ENCODE measurements at regions not wholly inside any gene's neighbourhood (a gene's known extent, or its start where the extent isn't known, plus 50 kb on each side); places are given as distances from the start of the nearest gene placed in this dataset.
A peak's percentile ranks its signal among the peaks of the same experiment; 100 is the strongest.

DNA sequence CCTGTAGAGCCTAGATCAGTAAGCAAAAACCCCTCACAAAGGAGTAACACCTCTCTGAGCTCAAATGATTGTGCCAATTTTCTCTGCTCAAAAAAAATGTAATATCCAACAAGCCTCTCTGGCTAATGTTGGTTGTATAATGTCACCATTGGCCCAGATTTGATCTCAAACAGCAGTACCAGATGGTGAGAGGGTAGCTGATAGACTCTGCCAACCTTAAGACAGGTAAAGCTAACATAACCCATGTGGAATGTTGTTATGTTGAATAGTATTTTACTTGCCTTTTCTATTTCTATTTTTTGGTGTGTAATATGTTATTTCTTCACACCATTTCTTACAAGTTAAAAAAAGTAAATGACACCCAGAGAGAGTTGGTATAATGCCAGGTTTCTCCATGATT lies 166.7 kb upstream of the GUCY1A2 start:
- H3K27me3 ChIP-seq: no peaks in the 10 kb centered on the region
- H3K27ac ChIP-seq: no peak overlapping the region
- H3K36me3 ChIP-seq: no peaks in the 10 kb centered on the region
- H3K4me3 ChIP-seq: no peak overlapping the region
- no peaks in the 10 kb centered on the region for H3K9me3 ChIP-seq (replicated peaks)
- H3K4me1 ChIP-seq: no peaks in the 10 kb centered on the region
- DNase-seq: no peak

DNA sequence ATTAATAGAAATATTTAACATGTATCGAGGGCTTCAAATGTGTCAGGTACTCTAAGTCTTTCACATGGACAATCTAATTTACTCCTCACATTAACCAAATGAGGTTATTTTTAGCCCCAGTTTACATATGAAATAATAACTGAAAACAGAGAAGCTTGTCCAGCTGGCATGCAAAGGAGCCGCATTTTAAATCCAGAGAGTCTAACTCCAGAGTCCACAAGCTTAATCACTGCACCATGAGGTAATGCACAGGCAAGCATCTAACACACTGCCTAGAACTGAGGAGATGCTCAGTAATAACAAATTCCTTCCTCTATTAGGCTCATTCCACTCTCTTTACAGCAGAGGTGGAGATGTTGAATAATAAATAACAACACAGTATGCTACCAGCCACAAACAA lies 165.7 kb upstream of the GUCY1A2 start:
- Histone ChIP-seq H3K27ac (no peak overlapping the region), H3K4me3 (no peak overlapping the region), H3K4me1 (no peaks in the 10 kb centered on the region; the same call in 1 of the 2 replicates), H3K36me3 (no peaks in the 10 kb centered on the region), H3K27me3 (no peaks in the 10 kb centered on the region), H3K9me3 (replicated peaks) (no peaks in the 10 kb centered on the region)
- DNase-seq: no peak

DNA sequence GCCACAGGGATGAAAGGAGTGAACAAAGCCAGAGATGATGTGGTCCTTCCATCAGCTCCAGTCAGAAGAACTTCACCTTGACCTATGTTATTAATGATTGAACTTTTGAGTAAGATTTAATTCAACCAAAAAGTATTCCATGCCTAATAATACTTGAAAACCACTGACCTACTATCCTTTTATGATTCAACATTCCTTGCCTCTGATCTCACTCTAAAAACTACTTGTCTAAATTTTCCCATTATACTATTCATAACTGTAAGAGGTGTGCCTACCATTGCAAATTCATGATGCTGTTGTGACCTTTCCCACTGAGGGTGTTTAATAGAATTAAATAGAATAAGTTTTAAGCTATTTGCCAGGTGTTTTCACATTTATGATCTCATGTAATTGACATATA lies 164.7 kb upstream of the GUCY1A2 start:
- Histone ChIP-seq H3K27me3 (no peaks in the 10 kb centered on the region), H3K9me3 (replicated peaks) (no peaks in the 10 kb centered on the region), H3K4me1 (no peaks in the 10 kb centered on the region; the same call in 1 of the 2 replicates), H3K36me3 (no peaks in the 10 kb centered on the region), H3K27ac (no peak overlapping the region), H3K4me3 (no peak overlapping the region)
- no peak for DNase-seq

DNA sequence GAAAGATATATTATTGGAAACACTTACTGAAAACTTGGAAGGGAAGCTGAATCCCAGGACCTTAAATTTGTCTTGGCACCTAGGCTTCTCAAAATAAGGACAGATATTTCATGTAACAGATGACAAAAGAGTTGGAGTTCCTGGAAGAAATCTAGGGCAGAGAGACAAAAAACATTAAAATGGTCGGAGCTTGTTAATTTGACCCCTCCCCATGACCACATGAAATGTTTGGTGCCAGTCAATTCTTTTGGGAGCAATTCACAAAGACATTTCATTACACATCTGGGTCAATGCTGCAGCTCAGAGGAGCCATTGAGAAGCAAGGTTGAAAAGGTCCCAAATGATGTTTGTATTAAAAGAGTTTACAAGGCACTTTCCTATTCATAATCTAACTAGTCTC lies 162.0 kb upstream of the GUCY1A2 start:
- H3K9me3 ChIP-seq (replicated peaks): no peaks in the 10 kb centered on the region
- H3K4me3 ChIP-seq: no peak overlapping the region
- H3K27ac ChIP-seq: no peak overlapping the region
- DNase-seq: no peak
- H3K36me3 ChIP-seq: no peaks in the 10 kb centered on the region
- H3K27me3 ChIP-seq: no peaks in the 10 kb centered on the region
- H3K4me1 ChIP-seq: no peaks in the 10 kb centered on the region; the same call in 1 of the 2 replicates

DNA sequence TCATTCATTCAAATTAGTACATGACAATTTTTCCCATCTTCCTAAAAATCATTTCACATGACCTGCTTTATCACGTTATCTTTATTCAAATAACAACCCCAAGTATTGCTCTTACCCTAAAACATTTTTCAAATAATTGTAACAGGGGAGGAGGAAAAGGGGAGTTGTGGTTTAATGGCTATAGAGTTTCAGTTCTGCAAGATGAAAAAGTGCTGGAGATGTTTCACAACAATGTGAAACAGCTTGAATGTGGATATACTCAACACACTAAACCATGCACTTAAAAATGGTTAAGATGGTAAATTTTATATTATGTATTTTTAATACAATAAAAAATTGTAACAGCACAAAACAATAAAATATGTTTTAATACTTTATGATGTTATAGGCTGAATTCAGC lies 161.6 kb upstream of the GUCY1A2 start:
- no peaks in the 10 kb centered on the region for H3K27me3 ChIP-seq
- H3K27ac ChIP-seq: no peak overlapping the region
- H3K36me3 ChIP-seq: no peaks in the 10 kb centered on the region
- H3K4me1 ChIP-seq: no peaks in the 10 kb centered on the region; the same call in 1 of the 2 replicates
- no peaks in the 10 kb centered on the region for H3K9me3 ChIP-seq (replicated peaks)
- H3K4me3 ChIP-seq: no peak overlapping the region
- no peak for DNase-seq

DNA sequence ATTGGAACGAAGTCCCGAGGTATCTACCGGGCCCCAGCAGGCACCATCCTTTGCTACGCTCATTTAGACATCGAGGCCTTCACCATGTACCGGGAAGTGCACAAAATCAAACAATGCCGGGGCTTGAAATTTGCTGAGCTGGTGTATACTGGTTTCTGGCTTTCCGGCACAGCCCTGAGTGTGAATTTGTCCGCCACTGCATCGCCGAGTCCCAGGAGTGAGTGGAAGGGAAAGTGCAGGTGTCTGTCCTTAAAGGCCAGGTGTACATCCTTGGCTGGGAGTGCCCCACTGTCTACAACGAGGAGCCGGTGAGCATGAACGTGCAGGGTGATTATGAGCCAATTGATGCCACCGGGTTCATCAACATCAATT lies 158.8 kb upstream of the GUCY1A2 start:
- Histone ChIP-seq H3K27me3 (no peaks in the 10 kb centered on the region), H3K4me3 (no peak overlapping the region), H3K9me3 (replicated peaks) (no peaks in the 10 kb centered on the region), H3K36me3 (no peaks in the 10 kb centered on the region), H3K27ac (no peak overlapping the region), H3K4me1 (no peaks in the 10 kb centered on the region; the same call in 1 of the 2 replicates)
- no peak for DNase-seq

DNA sequence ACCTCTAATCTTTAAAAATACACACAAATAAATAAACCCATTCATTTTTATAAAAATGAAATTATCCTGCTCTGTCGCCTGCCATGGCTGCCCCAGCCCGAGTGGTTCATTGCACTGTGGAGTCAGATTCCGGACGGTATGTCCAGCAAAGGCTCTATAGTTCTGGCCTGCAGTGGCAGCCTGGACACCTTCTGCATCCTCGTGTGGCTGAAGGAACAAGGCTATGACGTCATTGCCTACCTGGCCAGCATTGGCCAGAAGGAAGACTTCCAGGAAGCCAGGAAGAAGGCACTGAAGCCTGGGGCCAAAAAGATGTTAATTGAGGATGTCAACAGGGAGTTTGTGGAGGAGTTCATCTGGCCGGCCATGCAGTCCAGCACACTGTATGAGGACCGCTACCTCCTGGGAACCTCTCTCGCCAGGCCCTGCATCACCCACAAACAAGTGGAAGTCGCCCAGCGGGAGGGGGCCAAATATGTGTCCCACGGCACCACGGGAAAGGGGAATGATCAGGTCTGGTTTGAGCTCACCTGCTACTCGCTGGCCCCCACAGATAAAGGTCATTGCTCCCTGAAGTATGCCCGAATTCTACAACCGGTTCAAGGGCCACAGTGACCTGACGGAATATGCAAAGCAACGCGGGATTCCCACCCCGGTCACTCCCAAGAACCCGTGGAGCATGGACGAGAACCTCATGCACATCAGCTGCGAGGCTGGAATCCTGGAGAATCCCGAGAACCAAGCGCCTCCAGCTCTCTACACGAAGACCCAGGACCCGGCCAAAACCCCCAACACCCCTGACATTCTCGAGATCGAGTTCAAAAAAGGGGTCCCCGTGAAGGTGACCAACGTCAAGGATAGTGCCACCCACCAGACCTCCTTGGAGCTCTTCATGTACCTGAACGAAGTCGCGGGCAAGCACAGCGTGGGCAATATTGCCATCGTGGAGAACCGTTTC lies 158.2 kb upstream of the GUCY1A2 start:
- Histone ChIP-seq H3K27me3 (no peaks in the 10 kb centered on the region), H3K9me3 (replicated peaks) (no peaks in the 10 kb centered on the region), H3K27ac (no peak overlapping the region), H3K4me1 (no peaks in the 10 kb centered on the region; the same call in 1 of the 2 replicates), H3K4me3 (no peak overlapping the region), H3K36me3 (no peaks in the 10 kb centered on the region)
- DNase-seq: no peak

DNA sequence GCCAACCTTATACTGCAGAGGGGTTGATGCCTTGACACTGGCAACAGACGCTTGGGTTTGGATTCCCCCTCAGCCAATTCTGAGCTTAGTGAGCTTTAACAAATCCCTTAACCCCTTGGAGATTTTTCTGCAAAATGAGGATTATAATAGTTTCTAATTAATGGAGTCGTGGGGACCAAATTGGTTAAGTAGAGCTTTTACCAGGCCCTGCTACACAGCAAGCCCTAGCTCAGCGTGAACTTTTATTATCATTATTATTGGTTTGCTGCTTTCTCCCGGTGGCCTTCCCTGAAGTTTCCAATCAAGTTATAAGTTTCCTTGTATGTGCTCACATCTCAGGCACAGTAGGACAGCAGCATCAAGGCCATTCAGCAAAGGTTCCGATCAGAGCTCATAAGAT lies 156.6 kb upstream of the GUCY1A2 start:
- Histone ChIP-seq H3K4me1 (no peaks in the 10 kb centered on the region; the same call in 1 of the 2 replicates), H3K36me3 (no peaks in the 10 kb centered on the region), H3K27me3 (no peaks in the 10 kb centered on the region), H3K27ac (no peak overlapping the region), H3K9me3 (replicated peaks) (no peaks in the 10 kb centered on the region), H3K4me3 (no peak overlapping the region)
- DNase-seq: no peak

DNA sequence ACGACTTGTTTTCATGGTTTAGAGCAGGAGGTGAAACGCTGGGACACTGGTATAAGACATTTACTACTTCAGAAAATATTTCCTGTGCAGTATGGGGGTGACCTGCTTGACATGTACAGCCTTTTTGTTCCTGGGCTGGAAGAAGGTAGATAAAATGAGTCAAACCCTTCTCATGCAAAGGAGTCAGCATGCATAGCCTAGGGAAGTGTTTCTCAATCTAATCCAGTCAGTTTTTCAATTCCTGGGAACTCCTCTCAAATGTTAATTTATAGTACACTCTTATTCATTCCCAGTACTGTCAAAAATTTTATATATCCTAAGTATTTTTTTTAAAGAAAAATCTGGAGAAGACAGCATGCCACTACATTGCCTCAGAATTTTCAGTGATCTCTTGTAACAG lies 154.7 kb upstream of the GUCY1A2 start:
- no peaks in the 10 kb centered on the region for H3K36me3 ChIP-seq
- no peaks in the 10 kb centered on the region for H3K4me1 ChIP-seq
- no peaks in the 10 kb centered on the region for H3K9me3 ChIP-seq (replicated peaks)
- no peaks in the 10 kb centered on the region for H3K27me3 ChIP-seq
- no peak for DNase-seq
- no peak overlapping the region for H3K4me3 ChIP-seq
- H3K27ac ChIP-seq: no peak overlapping the region

DNA sequence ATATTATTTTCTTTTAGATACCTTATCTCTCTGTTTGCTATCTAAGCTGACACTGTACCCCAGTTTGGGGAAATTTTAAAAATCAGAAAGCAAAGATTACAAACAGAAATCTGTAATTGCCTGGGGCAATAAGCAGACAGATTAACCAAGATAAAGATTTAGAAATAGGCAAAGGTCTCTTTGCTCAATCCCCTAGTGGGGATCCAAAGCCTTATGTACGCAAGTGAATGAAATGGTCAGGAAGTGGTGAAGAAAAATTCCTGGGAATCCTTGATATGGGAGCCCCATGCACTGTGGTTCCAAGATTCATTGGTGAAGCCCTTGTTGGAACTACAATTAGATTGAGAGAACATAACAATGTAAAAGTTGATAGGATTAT lies 139.5 kb upstream of the GUCY1A2 start:
- no peaks in the 10 kb centered on the region for H3K36me3 ChIP-seq
- H3K27me3 ChIP-seq: no peaks in the 10 kb centered on the region
- no peak overlapping the region for H3K4me3 ChIP-seq
- no peaks in the 10 kb centered on the region for H3K9me3 ChIP-seq (replicated peaks)
- no peaks in the 10 kb centered on the region for H3K4me1 ChIP-seq
- H3K27ac ChIP-seq: no peak overlapping the region
- DNase-seq: peak in 1 of 2 experiments; percentile 9

DNA sequence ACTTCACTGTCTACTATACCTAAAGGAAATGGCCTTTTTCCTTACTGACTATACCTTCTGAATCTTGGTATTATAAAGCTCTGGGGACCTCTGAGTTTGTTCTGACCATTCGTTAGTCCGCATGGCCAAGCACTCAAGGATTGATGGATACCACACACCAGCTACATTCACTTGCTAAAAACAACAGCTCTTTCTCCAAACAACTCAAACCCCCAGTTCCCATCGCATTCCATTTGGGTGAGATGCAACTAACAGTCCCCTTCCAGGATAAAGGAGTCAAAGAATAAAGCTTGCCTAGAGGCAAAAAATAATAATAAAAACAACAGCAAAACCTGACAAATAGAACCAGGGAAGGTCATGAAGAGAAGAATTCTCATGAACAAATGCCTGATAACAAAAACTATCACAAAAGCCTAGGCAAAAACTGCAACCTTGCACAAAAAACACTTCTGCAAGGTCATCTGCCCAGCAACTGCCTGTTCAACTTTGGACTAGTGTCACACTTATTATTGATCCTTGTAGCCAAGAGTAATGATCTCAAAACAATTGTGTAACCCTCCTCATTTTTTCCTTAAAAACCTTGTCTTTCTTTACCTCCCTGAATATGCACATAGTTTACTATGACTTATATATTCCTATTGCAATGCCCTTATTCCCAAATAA lies 139.0 kb upstream of the GUCY1A2 start:
- Histone ChIP-seq H3K27ac (no peak overlapping the region), H3K4me3 (no peak overlapping the region), H3K36me3 (no peaks in the 10 kb centered on the region), H3K27me3 (no peaks in the 10 kb centered on the region), H3K4me1 (no peaks in the 10 kb centered on the region), H3K9me3 (replicated peaks) (no peaks in the 10 kb centered on the region)
- no peak for DNase-seq

DNA sequence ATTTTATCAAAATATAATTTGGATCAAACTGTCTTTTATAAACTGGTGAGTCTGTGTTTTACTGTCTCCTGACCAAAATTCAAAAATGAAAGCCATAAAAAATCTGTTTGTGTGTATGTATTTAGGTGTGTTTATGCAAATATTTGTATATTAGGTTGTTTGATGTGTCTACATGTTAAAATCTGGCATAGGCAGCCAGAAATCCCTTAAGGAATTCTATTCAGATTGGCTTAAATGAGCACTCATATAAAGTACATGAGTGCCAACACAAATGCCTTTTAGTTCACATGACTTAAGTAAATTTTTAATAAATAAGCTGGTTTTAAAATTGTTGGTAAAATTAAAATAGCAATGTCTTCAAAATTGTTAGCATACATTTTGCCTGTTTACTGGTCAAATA lies 133.3 kb upstream of the GUCY1A2 start:
- Histone ChIP-seq H3K27me3 (no peaks in the 10 kb centered on the region), H3K27ac (no peak overlapping the region), H3K4me1 (no peaks in the 10 kb centered on the region), H3K9me3 (replicated peaks) (no peaks in the 10 kb centered on the region), H3K36me3 (no peaks in the 10 kb centered on the region), H3K4me3 (no peak overlapping the region)
- no peak for DNase-seq

DNA sequence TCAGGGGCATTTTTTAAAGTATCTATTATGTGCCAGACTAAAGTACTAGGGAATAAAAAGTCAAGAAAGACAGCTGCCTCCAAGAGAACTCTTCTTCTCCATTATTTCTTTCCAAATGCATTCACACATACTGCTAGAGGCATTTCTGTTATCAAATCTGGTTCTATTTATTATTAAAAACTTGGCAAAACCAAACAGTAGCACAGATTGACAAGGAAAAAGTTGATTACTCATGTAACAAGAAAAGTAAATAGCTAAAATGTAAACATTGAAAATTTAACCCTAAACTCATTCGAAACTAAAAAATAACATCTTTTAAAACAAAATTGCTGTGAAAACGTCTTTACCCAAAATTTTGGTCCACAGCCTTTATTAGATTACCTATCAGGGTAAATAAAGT lies 132.9 kb upstream of the GUCY1A2 start:
- Histone ChIP-seq H3K36me3 (no peaks in the 10 kb centered on the region), H3K9me3 (replicated peaks) (no peaks in the 10 kb centered on the region), H3K4me3 (no peak overlapping the region), H3K27ac (no peak overlapping the region), H3K4me1 (no peaks in the 10 kb centered on the region), H3K27me3 (no peaks in the 10 kb centered on the region)
- DNase-seq: no peak

DNA sequence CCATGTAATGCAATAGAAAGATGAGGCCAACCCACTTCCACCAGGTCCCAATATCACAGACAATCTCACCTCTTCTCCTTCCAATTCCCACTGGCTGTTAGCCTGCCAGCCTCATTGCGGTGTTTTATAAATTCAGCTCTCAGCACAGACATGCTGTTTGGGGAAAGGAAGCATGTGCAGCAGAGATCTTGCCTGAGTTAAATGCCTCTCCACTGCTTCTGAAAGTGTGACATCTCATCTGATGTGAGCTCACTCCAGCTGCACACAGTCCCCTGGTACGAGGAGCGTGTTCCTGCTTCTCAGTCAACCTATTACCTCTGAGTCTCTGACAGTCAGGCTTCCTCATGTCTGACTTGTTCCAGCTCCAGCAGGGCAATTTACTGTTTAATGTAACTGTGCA lies 122.7 kb upstream of the GUCY1A2 start:
- Histone ChIP-seq H3K27ac (no peak overlapping the region), H3K9me3 (replicated peaks) (no peaks in the 10 kb centered on the region), H3K36me3 (no peaks in the 10 kb centered on the region), H3K27me3 (no peaks in the 10 kb centered on the region), H3K4me1 (no peaks in the 10 kb centered on the region), H3K4me3 (no peak overlapping the region)
- DNase-seq: no peak

DNA sequence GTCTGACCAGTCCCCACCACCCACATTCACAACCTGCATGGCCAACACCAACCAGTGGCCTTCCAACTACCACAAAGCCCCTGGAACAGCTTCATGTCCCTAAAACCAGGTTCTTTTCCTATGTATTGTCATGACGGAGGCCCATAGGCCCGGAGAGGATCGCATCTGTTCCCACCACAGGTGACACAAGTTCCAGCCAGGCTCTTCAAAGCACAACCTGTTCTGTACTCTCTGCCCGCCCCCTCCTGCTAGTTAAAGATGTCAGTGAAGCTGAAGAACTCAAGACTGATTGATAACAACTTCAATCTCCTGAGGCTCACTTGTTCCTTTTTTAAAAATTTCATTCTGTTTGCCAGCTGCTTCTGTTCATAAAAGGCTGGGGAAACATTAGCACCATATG lies 121.1 kb upstream of the GUCY1A2 start:
- Histone ChIP-seq H3K4me1 (no peaks in the 10 kb centered on the region), H3K27me3 (no peaks in the 10 kb centered on the region), H3K9me3 (replicated peaks) (no peaks in the 10 kb centered on the region), H3K4me3 (no peak overlapping the region), H3K27ac (no peak overlapping the region), H3K36me3 (no peaks in the 10 kb centered on the region)
- DNase-seq: no peak
